Activated naive CD4-positive, alpha-beta T cell treated with anti-CD3 and anti-CD28 coated beads for 36 hours (primary cell): ENCODE measurements at regions not wholly inside any gene's neighbourhood (a gene's known extent, or its start where the extent isn't known, plus 50 kb on each side); places are given as distances from the start of the nearest gene placed in this dataset.

Experiments used
- CTCF ChIA-PET: fragments of 350-600 bp; sonication (Branson Sonifier 250); formaldehyde crosslinking; loops from one replicate; lab custom pipeline; 2021; ENCODE audit warnings: antibody characterized with exemption; lab: Charles Lee
- DNase-seq: peaks from one replicate; pipeline ENCODE4 v3.0.0-alpha.2; 2020
- H3K27ac Mint-ChIP-seq: one replicate; pipeline ENCODE4 v1.8.0; 2021; ENCODE audit warnings: mild to moderate bottlenecking, mixed read lengths
- H3K27me3 Mint-ChIP-seq: one replicate; pipeline ENCODE4 v1.8.0; 2021; ENCODE audit warnings: low read depth, mixed read lengths
- H3K36me3 Mint-ChIP-seq: one replicate; pipeline ENCODE4 v1.8.0; 2021; ENCODE audit warnings: low read depth, mixed read lengths
- H3K4me1 Mint-ChIP-seq: one replicate; pipeline ENCODE4 v1.8.0; 2021; ENCODE audit warnings: low read depth, mixed read lengths
- H3K4me3 Mint-ChIP-seq: one replicate; pipeline ENCODE4 v1.8.0; 2021; ENCODE audit warnings: mild to moderate bottlenecking, moderate library complexity, mixed read lengths
- H3K9me3 Mint-ChIP-seq: one replicate; pipeline ENCODE4 v1.8.0; 2021; ENCODE audit warnings: mixed read lengths
- intact Hi-C: fragments of 100-400 bp; cut with micrococcal nuclease; formaldehyde crosslinking; loops from one replicate; pipeline ENCODE4 v1.15.1; 2023

GRCh38 chr1:30179942-30180543, 543.3 kb downstream of the MATN1 start:
- Mint-ChIP-seq H3K4me1 (no peaks in the 10 kb centered on the region), H3K9me3 (peaks cover 3% of the 10 kb centered on the region), H3K27me3 (peaks cover 3% of the 10 kb centered on the region), H3K36me3 (no peaks in the 10 kb centered on the region), H3K4me3 (no peak overlapping the region), H3K27ac (no peak overlapping the region)
- intact Hi-C loops = no loop called here
- DNase-seq = no peak
- CTCF ChIA-PET = no interaction called here

GRCh38 chr1:30176477-30176876, 546.9 kb downstream of the MATN1 start:
- Mint-ChIP-seq H3K27ac (no peak overlapping the region), H3K9me3 (peaks cover 3% of the 10 kb centered on the region), H3K4me3 (no peak overlapping the region), H3K36me3 (no peaks in the 10 kb centered on the region), H3K27me3 (peaks cover 7% of the 10 kb centered on the region), H3K4me1 (no peaks in the 10 kb centered on the region)
- no peak for DNase-seq
- intact Hi-C loops = no loop called here
- CTCF ChIA-PET = interaction anchor here (0.7 kb wide), 1 partner anchor 26 kb away, joined by 4 read pairs; no protein-coding TSS in a partner anchor

- H3K27ac Mint-ChIP-seq = no peak overlapping the region
- H3K9me3 Mint-ChIP-seq = peaks cover 3% of the 10 kb centered on the region
- H3K36me3 Mint-ChIP-seq = no peaks in the 10 kb centered on the region
- no peaks in the 10 kb centered on the region for H3K4me1 Mint-ChIP-seq
- CTCF ChIA-PET = no interaction called here
- peaks cover 7% of the 10 kb centered on the region for H3K27me3 Mint-ChIP-seq
- H3K4me3 Mint-ChIP-seq = no peak overlapping the region
- DNase-seq = no peak
- intact Hi-C loops = no loop called here
These were observed 548.9 kb downstream of the MATN1 start for GRCh38 chr1:30174499-30174898.

- intact Hi-C loops = no loop called here
- no peaks in the 10 kb centered on the region for H3K36me3 Mint-ChIP-seq
- H3K4me3 Mint-ChIP-seq = no peak overlapping the region
- DNase-seq = no peak
- H3K27me3 Mint-ChIP-seq = peaks cover 4% of the 10 kb centered on the region
- H3K9me3 Mint-ChIP-seq = no peaks in the 10 kb centered on the region
- H3K27ac Mint-ChIP-seq = no peak overlapping the region
- CTCF ChIA-PET = no interaction called here
- no peaks in the 10 kb centered on the region for H3K4me1 Mint-ChIP-seq
These were observed 549.8 kb downstream of the MATN1 start for GRCh38 chr1:30173560-30173959.

- no peaks in the 10 kb centered on the region for H3K9me3 Mint-ChIP-seq
- intact Hi-C loops = no loop called here
- no peak overlapping the region for H3K4me3 Mint-ChIP-seq
- no peaks in the 10 kb centered on the region for H3K4me1 Mint-ChIP-seq
- peaks cover 4% of the 10 kb centered on the region for H3K27me3 Mint-ChIP-seq
- no peak overlapping the region for H3K27ac Mint-ChIP-seq
- DNase-seq = no peak
- CTCF ChIA-PET = no interaction called here
- H3K36me3 Mint-ChIP-seq = no peaks in the 10 kb centered on the region
These were observed 550.6 kb downstream of the MATN1 start for GRCh38 chr1:30172757-30173156.

- Mint-ChIP-seq H3K4me1 (no peaks in the 10 kb centered on the region), H3K36me3 (no peaks in the 10 kb centered on the region), H3K27ac (no peak overlapping the region), H3K4me3 (no peak overlapping the region), H3K9me3 (no peaks in the 10 kb centered on the region), H3K27me3 (peaks cover 4% of the 10 kb centered on the region)
- no peak for DNase-seq
- CTCF ChIA-PET = no interaction called here
- intact Hi-C loops = no loop called here
These were observed 551.1 kb downstream of the MATN1 start for GRCh38 chr1:30172299-30172694.

- CTCF ChIA-PET = no interaction called here
- Mint-ChIP-seq H3K36me3 (no peaks in the 10 kb centered on the region), H3K27ac (no peak overlapping the region), H3K9me3 (no peaks in the 10 kb centered on the region), H3K4me3 (no peak overlapping the region), H3K27me3 (peaks cover 4% of the 10 kb centered on the region), H3K4me1 (no peaks in the 10 kb centered on the region)
- intact Hi-C loops = no loop called here
- DNase-seq = no peak
These were observed 551.7 kb downstream of the MATN1 start for GRCh38 chr1:30171537-30172298.

GRCh38 chr1:30169269-30169668, 554.1 kb downstream of the MATN1 start:
- intact Hi-C loops = no loop called here
- Mint-ChIP-seq H3K9me3 (no peaks in the 10 kb centered on the region), H3K36me3 (no peaks in the 10 kb centered on the region), H3K4me1 (no peaks in the 10 kb centered on the region), H3K4me3 (no peak overlapping the region), H3K27me3 (peaks cover 1% of the 10 kb centered on the region), H3K27ac (no peak overlapping the region)
- CTCF ChIA-PET = no interaction called here
- DNase-seq = no peak

GRCh38 chr1:30166174-30166573, 557.2 kb downstream of the MATN1 start:
- CTCF ChIA-PET = interaction anchor here (0.7 kb wide), 1 partner anchor 453 kb away, joined by 3 read pairs; no protein-coding TSS in a partner anchor
- Mint-ChIP-seq H3K9me3 (no peaks in the 10 kb centered on the region), H3K27ac (no peak overlapping the region), H3K27me3 (peaks cover 7% of the 10 kb centered on the region), H3K36me3 (no peaks in the 10 kb centered on the region), H3K4me3 (no peak overlapping the region), H3K4me1 (no peaks in the 10 kb centered on the region)
- intact Hi-C loops = no loop called here
- DNase-seq = no peak

- CTCF ChIA-PET = no interaction called here
- no peak overlapping the region for H3K27ac Mint-ChIP-seq
- H3K4me3 Mint-ChIP-seq = no peak overlapping the region
- H3K36me3 Mint-ChIP-seq = no peaks in the 10 kb centered on the region
- H3K4me1 Mint-ChIP-seq = no peaks in the 10 kb centered on the region
- no peaks in the 10 kb centered on the region for H3K9me3 Mint-ChIP-seq
- peaks cover 7% of the 10 kb centered on the region for H3K27me3 Mint-ChIP-seq
- intact Hi-C loops = no loop called here
- no peak for DNase-seq
These were observed 558.3 kb downstream of the MATN1 start for GRCh38 chr1:30165116-30165515.

GRCh38 chr1:30164693-30165092, 558.7 kb downstream of the MATN1 start:
- H3K27ac Mint-ChIP-seq = no peak overlapping the region
- intact Hi-C loops = no loop called here
- no peaks in the 10 kb centered on the region for H3K4me1 Mint-ChIP-seq
- no peaks in the 10 kb centered on the region for H3K9me3 Mint-ChIP-seq
- peaks cover 8% of the 10 kb centered on the region for H3K27me3 Mint-ChIP-seq
- H3K36me3 Mint-ChIP-seq = no peaks in the 10 kb centered on the region
- H3K4me3 Mint-ChIP-seq = no peak overlapping the region
- CTCF ChIA-PET = no interaction called here
- no peak for DNase-seq

- no peaks in the 10 kb centered on the region for H3K36me3 Mint-ChIP-seq
- no peak overlapping the region for H3K4me3 Mint-ChIP-seq
- DNase-seq = no peak
- peaks cover 11% of the 10 kb centered on the region for H3K27me3 Mint-ChIP-seq
- intact Hi-C loops = no loop called here
- H3K4me1 Mint-ChIP-seq = no peaks in the 10 kb centered on the region
- no peaks in the 10 kb centered on the region for H3K9me3 Mint-ChIP-seq
- CTCF ChIA-PET = no interaction called here
- no peak overlapping the region for H3K27ac Mint-ChIP-seq
These were observed 560.8 kb downstream of the MATN1 start for GRCh38 chr1:30162565-30162964.

- intact Hi-C loops = no loop called here
- DNase-seq = no peak
- Mint-ChIP-seq H3K27me3 (peaks cover 15% of the 10 kb centered on the region), H3K4me1 (no peaks in the 10 kb centered on the region), H3K36me3 (no peaks in the 10 kb centered on the region), H3K4me3 (no peak overlapping the region), H3K27ac (no peak overlapping the region), H3K9me3 (no peaks in the 10 kb centered on the region)
- CTCF ChIA-PET = no interaction called here
These were observed 561.4 kb downstream of the MATN1 start for GRCh38 chr1:30161953-30162352.
